BE2C (cell line): ENCODE measurements at regions not wholly inside any gene's neighbourhood (a gene's known extent, or its start where the extent isn't known, plus 50 kb on each side); places are given as distances from the start of the nearest gene placed in this dataset.

Source experiments
- DNase-seq: peaks from one replicate; pipeline ENCODE4 v3.0.0-alpha.2; 2020
- H3K27me3 ChIP-seq: fragments of 250-450 bp; sonication (Bioruptor Pico); 2 replicates; pipeline ENCODE4 v1.5.1; 2020; ENCODE audit warnings: mild to moderate bottlenecking
- H3K36me3 ChIP-seq: fragments of 250-450 bp; sonication (Bioruptor Pico); 2 replicates; pipeline ENCODE4 v1.5.1; 2020; ENCODE audit warnings: mild to moderate bottlenecking
- H3K4me1 ChIP-seq: fragments of 250-450 bp; sonication (Bioruptor Pico); 2 replicates; pipeline ENCODE4 v1.5.1; 2020
- H3K4me3 ChIP-seq: 2 replicates; pipeline ENCODE4 v1.5.1; 2011; ENCODE audit warnings: low read depth, low read length
- H3K9me3 ChIP-seq: fragments of 250-450 bp; sonication (Bioruptor Pico); 2 replicates; pipeline ENCODE4 v1.5.1; 2020
- CTCF ChIP-seq: IDR thresholded peaks from 2 replicates; pipeline ENCODE4 v1.5.1; 2012; ENCODE audit warnings: mild to moderate bottlenecking, low read depth, low read length

DNA sequence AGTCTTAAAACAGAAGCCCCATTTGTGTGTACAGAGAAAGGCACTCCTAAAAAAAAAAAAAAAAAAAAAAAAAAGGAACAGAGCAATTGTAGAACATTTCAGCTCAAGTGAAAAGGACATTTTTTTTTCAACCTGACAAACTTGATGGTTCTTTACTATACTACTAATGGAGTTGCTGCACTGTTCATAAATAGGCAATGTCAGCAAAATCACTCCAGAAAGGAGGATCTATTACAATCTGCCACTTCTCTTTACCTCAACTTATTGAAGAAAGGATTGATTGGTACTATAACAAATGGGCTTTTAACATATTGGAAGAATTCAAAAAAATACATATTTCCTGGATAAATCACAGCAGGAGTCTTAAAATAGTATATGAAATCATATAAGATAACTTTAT is 1517.7 kb downstream of the SLITRK1 start:
- Histone ChIP-seq H3K27me3 (no peaks in the 10 kb centered on the region), H3K9me3 (no peaks in the 10 kb centered on the region), H3K4me1 (no peaks in the 10 kb centered on the region; the same call in 1 of the 2 replicates), H3K4me3 (no peak overlapping the region), H3K36me3 (no peaks in the 10 kb centered on the region)
- no peak for DNase-seq
- no peak for TF ChIP-seq CTCF

GRCh38 chr13:82358284-82358683 is 1524.0 kb downstream of the SLITRK1 start:
- Histone ChIP-seq H3K27me3 (no peaks in the 10 kb centered on the region), H3K9me3 (no peaks in the 10 kb centered on the region), H3K4me1 (peaks cover 6% of the 10 kb centered on the region), H3K36me3 (no peaks in the 10 kb centered on the region), H3K4me3 (no peak overlapping the region)
- TF ChIP-seq CTCF: no peak
- no peak for DNase-seq

GRCh38 chr13:82356667-82357410 is 1525.4 kb downstream of the SLITRK1 start:
- DNase-seq: no peak

GRCh38 chr13:82344867-82345266 is 1537.4 kb downstream of the SLITRK1 start:
- Histone ChIP-seq H3K4me3 (no peak overlapping the region), H3K27me3 (no peaks in the 10 kb centered on the region), H3K36me3 (no peaks in the 10 kb centered on the region), H3K4me1 (no peaks in the 10 kb centered on the region), H3K9me3 (no peaks in the 10 kb centered on the region)
- no peak for DNase-seq
- TF ChIP-seq CTCF: no peak

More at GRCh38 chr13:82356667-82357410, 1525.4 kb downstream of the SLITRK1 start:
- TF ChIP-seq CTCF: peak; percentile 34
- Histone ChIP-seq H3K4me3 (no peak overlapping the region), H3K36me3 (no peaks in the 10 kb centered on the region), H3K27me3 (no peaks in the 10 kb centered on the region), H3K4me1 (peaks cover 6% of the 10 kb centered on the region), H3K9me3 (no peaks in the 10 kb centered on the region)

DNA sequence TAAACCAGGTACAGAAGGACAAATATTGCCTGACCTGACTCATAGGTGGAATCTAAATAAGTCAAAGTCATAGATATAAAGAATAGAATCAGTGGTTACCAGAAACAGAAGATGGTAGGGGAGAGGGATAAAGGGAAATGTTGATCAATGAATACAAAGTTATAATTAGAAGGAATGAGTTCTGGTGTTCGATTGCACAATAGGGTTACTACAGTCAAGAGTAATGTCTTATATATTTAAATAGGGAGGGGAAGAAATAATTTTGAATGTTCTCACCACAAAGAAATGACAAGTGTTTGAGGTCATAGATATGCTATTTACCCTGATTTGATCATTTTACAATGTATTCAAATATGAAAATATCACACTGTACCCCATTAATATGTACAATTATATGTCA is 1541.2 kb downstream of the SLITRK1 start:
- Histone ChIP-seq H3K4me3 (no peak overlapping the region), H3K9me3 (no peaks in the 10 kb centered on the region), H3K4me1 (no peaks in the 10 kb centered on the region), H3K36me3 (no peaks in the 10 kb centered on the region), H3K27me3 (no peaks in the 10 kb centered on the region)
- TF ChIP-seq CTCF: no peak
- DNase-seq: no peak

DNA sequence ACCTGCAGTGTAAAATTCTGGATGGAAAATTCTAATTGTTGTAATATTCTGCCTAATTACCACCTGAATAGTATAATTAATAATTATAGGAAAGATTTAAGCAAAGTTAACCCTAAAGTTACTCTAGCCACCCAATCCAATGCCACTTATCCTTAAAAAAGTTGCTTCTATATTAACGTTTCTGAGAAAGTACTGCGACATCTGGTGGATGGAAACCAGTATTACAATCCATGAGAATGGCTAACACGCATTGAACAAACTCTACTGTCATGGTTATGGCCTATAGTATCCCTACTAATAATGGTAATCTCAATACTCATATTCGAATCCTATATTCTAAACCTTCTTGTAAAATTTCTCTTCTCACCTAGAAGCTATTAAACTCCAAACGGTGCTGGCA is 1551.8 kb downstream of the SLITRK1 start:
- Histone ChIP-seq H3K4me1 (no peaks in the 10 kb centered on the region), H3K9me3 (no peaks in the 10 kb centered on the region), H3K4me3 (no peak overlapping the region), H3K36me3 (no peaks in the 10 kb centered on the region), H3K27me3 (no peaks in the 10 kb centered on the region)
- TF ChIP-seq CTCF: peak; percentile 61
- no peak for DNase-seq
